IMR-90 (cell line): ENCODE measurements at regions not wholly inside any gene's neighbourhood (a gene's known extent, or its start where the extent isn't known, plus 50 kb on each side); places are given as distances from the start of the nearest gene placed in this dataset.

Experiments used
- ATAC-seq: fragments of 200-7000 bp; cut with Tn5 transposase; 2 replicates; pipeline ENCODE4 v1.9.1; 2020; ENCODE audit warnings: low read depth, mild to moderate bottlenecking, moderate library complexity
- BruUV-seq: library from RNA; stranded (reverse); fragments of 400-500 nt; replicated peaks from 2 replicates; lab custom pipeline; 2021; lab: Mats Ljungman, UMichigan
- CTCF ChIA-PET: fragments of 300-600 bp; formaldehyde crosslinking; extraction: SDS; loops from one replicate; lab custom pipeline; 2021; ENCODE audit warnings: antibody characterized with exemption; lab: Yijun Ruan, JAX
- POLR2A ChIA-PET: fragments of 300-600 bp; sonication (Branson Sonifier 250); formaldehyde crosslinking; loops from one replicate; lab custom pipeline; 2022; ENCODE audit warnings: antibody characterized with exemption; ENCODE audit not compliant: unreplicated experiment; lab: Charles Lee
- DNase-seq: peaks from one replicate; pipeline ENCODE4 v3.0.0; 2013
- H2AFZ ChIP-seq: replicated peaks from 2 replicates; pipeline ENCODE3; 2013; ENCODE audit warnings: low read length, mild to moderate bottlenecking; ENCODE audit not compliant: poor library complexity
- H2AK5ac ChIP-seq: 2 replicates; pipeline ENCODE4 v1.6.1; 2013; ENCODE audit warnings: low read depth, low read length, inconsistent platforms
- H2AK9ac ChIP-seq: replicated peaks from 2 replicates; pipeline ENCODE3; 2013; ENCODE audit warnings: mild to moderate bottlenecking, low read depth, low read length, moderate library complexity; ENCODE audit not compliant: poor library complexity
- H2BK120ac ChIP-seq: 2 replicates; pipeline ENCODE4 v1.6.1; 2013; ENCODE audit warnings: low read depth, low read length, inconsistent platforms
- H2BK15ac ChIP-seq: 3 replicates; pipeline ENCODE4 v1.6.1; 2013; ENCODE audit warnings: low read depth, low read length, inconsistent platforms
- H2BK20ac ChIP-seq: 2 replicates; pipeline ENCODE4 v1.6.1; 2013; ENCODE audit warnings: low read depth, mild to moderate bottlenecking, inconsistent platforms, low read length, moderate library complexity
- H2BK5ac ChIP-seq: 2 replicates; pipeline ENCODE4 v1.6.1; 2013; ENCODE audit warnings: mild to moderate bottlenecking, low read depth, low read length, inconsistent platforms; ENCODE audit not compliant: poor library complexity, severe bottlenecking
- H3K14ac ChIP-seq: replicated peaks from 2 replicates; pipeline ENCODE4 v1.6.1; 2013; ENCODE audit warnings: low read depth, low read length, inconsistent platforms
- H3K18ac ChIP-seq: 2 replicates; pipeline ENCODE4 v1.6.1; 2013; ENCODE audit warnings: low read depth, low read length, control low read depth
- H3K23ac ChIP-seq: 2 replicates; pipeline ENCODE4 v1.6.1; 2013; ENCODE audit warnings: low read depth, low read length, inconsistent platforms
- H3K27ac ChIP-seq: 2 replicates; pipeline ENCODE4 v1.5.1; 2013; ENCODE audit warnings: mild to moderate bottlenecking, control low read depth, low read length; ENCODE audit not compliant: insufficient read depth
- H3K27me3 ChIP-seq: 2 replicates; pipeline ENCODE4 v1.6.1; 2013; ENCODE audit warnings: low read length; ENCODE audit not compliant: control insufficient read depth, insufficient read depth
- H3K36me3 ChIP-seq: 2 replicates; pipeline ENCODE4 v1.6.1; 2013; ENCODE audit warnings: low read length, mixed read lengths; ENCODE audit not compliant: control insufficient read depth, insufficient read depth
- H3K4ac ChIP-seq: 2 replicates; pipeline ENCODE4 v1.6.1; 2013; ENCODE audit warnings: low read depth, low read length, inconsistent platforms
- H3K4me1 ChIP-seq: 2 replicates; pipeline ENCODE4 v1.6.1; 2013; ENCODE audit warnings: low read length, mixed read lengths; ENCODE audit not compliant: control insufficient read depth, insufficient read depth
- H3K4me2 ChIP-seq: 2 replicates; pipeline ENCODE4 v1.6.1; 2013; ENCODE audit warnings: low read depth, mild to moderate bottlenecking, control low read depth, low read length, moderate library complexity
- H3K4me3 ChIP-seq: 2 replicates; pipeline ENCODE4 v1.5.1; 2013; ENCODE audit warnings: low read depth, mild to moderate bottlenecking, control low read depth, low read length, moderate library complexity; ENCODE audit not compliant: insufficient read depth
- H3K56ac ChIP-seq: 2 replicates; pipeline ENCODE4 v1.6.1; 2013; ENCODE audit warnings: low read length, inconsistent platforms; ENCODE audit not compliant: insufficient read depth; ENCODE audit errors: extremely low read depth
- H3K79me1 ChIP-seq, 2 experiments: 2 replicates each; pipeline ENCODE4 v1.6.1; 2013; ENCODE audit warnings: low read length in 2 of 2, inconsistent platforms in 1 of 2, low read depth in 1 of 2
- H3K9ac ChIP-seq: 2 replicates; pipeline ENCODE4 v1.6.1; 2013; ENCODE audit warnings: low read depth, low read length, control low read depth
- H3K9me1 ChIP-seq: 2 replicates; pipeline ENCODE4 v1.6.1; 2013; ENCODE audit warnings: low read length, inconsistent platforms; ENCODE audit not compliant: insufficient read depth
- H3K9me3 ChIP-seq: 2 replicates; pipeline ENCODE4 v1.6.1; 2013; ENCODE audit warnings: low read length; ENCODE audit not compliant: control insufficient read depth, insufficient read depth
- H4K20me1 ChIP-seq: 2 replicates; pipeline ENCODE4 v1.6.1; 2013; ENCODE audit warnings: low read length, inconsistent platforms; ENCODE audit not compliant: insufficient read depth
- H4K5ac ChIP-seq: 2 replicates; pipeline ENCODE4 v1.6.1; 2013; ENCODE audit warnings: mild to moderate bottlenecking, low read depth, low read length, control low read depth
- H4K8ac ChIP-seq, 2 experiments: 2 replicates each; pipeline ENCODE4 v1.6.1; 2013; ENCODE audit warnings: low read depth in 2 of 2, low read length in 2 of 2, control low read depth in 1 of 2, inconsistent platforms in 1 of 2
- H4K91ac ChIP-seq: 2 replicates; pipeline ENCODE4 v1.6.1; 2013; ENCODE audit warnings: low read depth, low read length, inconsistent platforms; ENCODE audit not compliant: insufficient read depth
- CEBPB ChIP-seq: IDR thresholded peaks from 2 replicates; pipeline ENCODE4 v1.6.1; 2012; ENCODE audit warnings: low read depth, low read length, improper control_type of control experiment
- FOS ChIP-seq: fragments of 150-350 bp; IDR thresholded peaks from 2 replicates; pipeline ENCODE4 v1.6.1; 2016; ENCODE audit warnings: low read depth, low read length
- MXI1 ChIP-seq: IDR thresholded peaks from 2 replicates; pipeline ENCODE4 v1.6.1; 2012; ENCODE audit warnings: low read depth, mild to moderate bottlenecking, low read length, moderate library complexity, borderline replicate concordance
- NFE2L2 ChIP-seq: fragments of 150-350 bp; IDR thresholded peaks from 2 replicates; pipeline ENCODE4 v1.6.1; 2016; ENCODE audit warnings: low read depth, mild to moderate bottlenecking, low read length
- POLR2A ChIP-seq: IDR thresholded peaks from 2 replicates; pipeline ENCODE4 v1.6.1; 2012; ENCODE audit warnings: mild to moderate bottlenecking, low read depth, low read length
- RAD21 ChIP-seq: IDR thresholded peaks from 2 replicates; pipeline ENCODE4 v1.6.1; 2012; ENCODE audit warnings: low read length, improper control_type of control experiment
- SMC3 ChIP-seq: fragments of 150-350 bp; IDR thresholded peaks from 2 replicates; pipeline ENCODE4 v1.6.1; 2016; ENCODE audit warnings: low read depth, mild to moderate bottlenecking, antibody characterized with exemption, low read length, moderate library complexity
- WGBS, 2 experiments: methylation state at CpG; one replicate each; pipeline versions ENCODE4 v1.1.5 to v1.1.7; 2013; ENCODE audit warnings: missing lambda C conversion rate in 2 of 2; ENCODE audit not compliant: insufficient read length in 1 of 2; ENCODE audit errors: extremely low coverage in 2 of 2; 5-methylcytosine and 5-hydroxymethylcytosine counted together
- dilution Hi-C: fragments of 300-500 bp; cut with HindIII; formaldehyde crosslinking; loops from one replicate; pipeline ENCODE4 v1.14.3; 2018; ENCODE audit warnings: low sequenced_read_pairs; ENCODE audit not compliant: unreplicated experiment
- in situ Hi-C: fragments of 300-500 bp; cut with MboI; formaldehyde crosslinking; loops from 3 replicates; pipeline ENCODE4 v1.14.3; 2019; ENCODE audit warnings: low sequenced_read_pairs, inconsistent platforms, mixed read lengths
- intact Hi-C: fragments of 100-400 bp; cut with micrococcal nuclease; formaldehyde crosslinking; loops from 2 replicates; pipeline ENCODE4 v1.10.0; 2022
- TF ChIP-seq, protein P1 (sequence below): conservative IDR thresholded peaks from 2 replicates; pipeline ENCODE4 v1.5.1; 2012; ENCODE audit warnings: mild to moderate bottlenecking, low read depth, low read length, improper control_type of control experiment

GRCh38 chr5:2167671-2168070, 284.9 kb upstream of the IRX4 start:
- no peaks in the 10 kb centered on the region for H3K4me1 ChIP-seq
- dilution Hi-C loops, result no loop called here
- no peak overlapping the region for H2AK5ac ChIP-seq
- BruUV-seq, result no TSS peak
- no peak overlapping the region for H4K5ac ChIP-seq
- TF ChIP-seq RAD21 (no peak), POLR2A (no peak), NFE2L2 (no peak), FOS (no peak), SMC3 (no peak), MXI1 (no peak), CEBPB (no peak)
- TF ChIP-seq, protein P1, sequence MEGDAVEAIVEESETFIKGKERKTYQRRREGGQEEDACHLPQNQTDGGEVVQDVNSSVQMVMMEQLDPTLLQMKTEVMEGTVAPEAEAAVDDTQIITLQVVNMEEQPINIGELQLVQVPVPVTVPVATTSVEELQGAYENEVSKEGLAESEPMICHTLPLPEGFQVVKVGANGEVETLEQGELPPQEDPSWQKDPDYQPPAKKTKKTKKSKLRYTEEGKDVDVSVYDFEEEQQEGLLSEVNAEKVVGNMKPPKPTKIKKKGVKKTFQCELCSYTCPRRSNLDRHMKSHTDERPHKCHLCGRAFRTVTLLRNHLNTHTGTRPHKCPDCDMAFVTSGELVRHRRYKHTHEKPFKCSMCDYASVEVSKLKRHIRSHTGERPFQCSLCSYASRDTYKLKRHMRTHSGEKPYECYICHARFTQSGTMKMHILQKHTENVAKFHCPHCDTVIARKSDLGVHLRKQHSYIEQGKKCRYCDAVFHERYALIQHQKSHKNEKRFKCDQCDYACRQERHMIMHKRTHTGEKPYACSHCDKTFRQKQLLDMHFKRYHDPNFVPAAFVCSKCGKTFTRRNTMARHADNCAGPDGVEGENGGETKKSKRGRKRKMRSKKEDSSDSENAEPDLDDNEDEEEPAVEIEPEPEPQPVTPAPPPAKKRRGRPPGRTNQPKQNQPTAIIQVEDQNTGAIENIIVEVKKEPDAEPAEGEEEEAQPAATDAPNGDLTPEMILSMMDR, result no peak
- ATAC-seq, result no peak
- H3K18ac ChIP-seq, result no peak overlapping the region
- in situ Hi-C loops, result no loop called here
- no peak overlapping the region for H3K23ac ChIP-seq
- H3K4me2 ChIP-seq, result no peak overlapping the region
- no peak overlapping the region for H3K4me3 ChIP-seq
- no peak overlapping the region for H2AK9ac ChIP-seq
- H2BK20ac ChIP-seq, result no peak overlapping the region
- no peak overlapping the region for H2AFZ ChIP-seq
- no peak overlapping the region for H3K27ac ChIP-seq
- H3K14ac ChIP-seq, result no peak overlapping the region
- no peak for DNase-seq
- H3K36me3 ChIP-seq, result no peaks in the 10 kb centered on the region
- H3K9me3 ChIP-seq, result peaks cover 47% of the 10 kb centered on the region
- no peak overlapping the region for H2BK5ac ChIP-seq
- H3K9me1 ChIP-seq, result no peaks in the 10 kb centered on the region
- no peak overlapping the region for H2BK15ac ChIP-seq
- intact Hi-C loops, result no loop called here
- H4K20me1 ChIP-seq, result no peaks in the 10 kb centered on the region
- WGBS, 2 experiments, result 85% methylated on average over 6 of the region's 11 CpGs; no CpG with 5 or more reads in 1 of the 2 experiments
- no peaks in the 10 kb centered on the region for H3K79me1 ChIP-seq
- H3K27me3 ChIP-seq, result no peaks in the 10 kb centered on the region
- no peak overlapping the region for H4K91ac ChIP-seq
- H2BK120ac ChIP-seq, result no peak overlapping the region
- CTCF ChIA-PET, result no interaction called here
- no peak overlapping the region for H3K4ac ChIP-seq
- H3K56ac ChIP-seq, result no peak overlapping the region
- no peak overlapping the region for H3K9ac ChIP-seq
- POLR2A ChIA-PET, result no interaction called here
- no peak overlapping the region for H4K8ac ChIP-seq
